ENCODE measurements at regions not wholly inside any gene's neighbourhood (a gene's known extent, or its start where the extent isn't known, plus 50 kb on each side); places are given as distances from the start of the nearest gene placed in this dataset.

- Mint-ChIP-seq H3K4me1 (no peaks in the 10 kb centered on the region), H3K27ac (no peak overlapping the region), H3K36me3 (no peaks in the 10 kb centered on the region), H3K27me3 (ENCODE audit: low read depth) (no peaks in the 10 kb centered on the region), H3K4me3 (no peak overlapping the region), H3K9me3 (peaks cover 4% of the 10 kb centered on the region; the same call in 1 of the 2 replicates)
- POLR2A ChIA-PET = no interaction called here
- ATAC-seq (no peak), DNase-seq (ENCODE audit: low spot score) (no peak)
- TF ChIP-seq TEAD1 (CRISPR knock-in tag; IDR thresholded peaks at IDR 0.05) (no peak), TEAD4 (CRISPR knock-in tag; IDR thresholded peaks at IDR 0.05) (no peak), CTCF (IDR thresholded peaks at IDR 0.05) (no peak), TP53 (CRISPR knock-in tag; IDR thresholded peaks at IDR 0.05) (no peak), NFYB (CRISPR knock-in tag; conservative IDR thresholded peaks at IDR 0.05; ENCODE audit: low read depth) (no peak), SMAD3 (CRISPR knock-in tag; IDR thresholded peaks at IDR 0.05; ENCODE audit: borderline replicate concordance) (no peak), ZNF425 (CRISPR knock-in tag; conservative IDR thresholded peaks at IDR 0.05) (no peak), ZNF317 (CRISPR knock-in tag; IDR thresholded peaks at IDR 0.05; ENCODE audit: borderline replicate concordance, low read depth) (no peak)
- CTCF ChIA-PET = no interaction called here
Measured at GRCh38 chr5:8701251-8701650, 832.3 kb downstream of the MTRR start.

- TF ChIP-seq ZNF416 (CRISPR knock-in tag; IDR thresholded peaks at IDR 0.05) (no peak), E2F4 (CRISPR knock-in tag; IDR thresholded peaks at IDR 0.05; ENCODE audit: borderline replicate concordance, low read depth) (no peak), TP53 (CRISPR knock-in tag; IDR thresholded peaks at IDR 0.05) (no peak), ZNF317 (CRISPR knock-in tag; IDR thresholded peaks at IDR 0.05; ENCODE audit: borderline replicate concordance, low read depth) (no peak), STAT6 (CRISPR knock-in tag; conservative IDR thresholded peaks at IDR 0.05; ENCODE audit: low read depth) (no peak), NFYB (CRISPR knock-in tag; conservative IDR thresholded peaks at IDR 0.05; ENCODE audit: low read depth) (no peak), ZNF671 (CRISPR knock-in tag; IDR thresholded peaks at IDR 0.05) (no peak), FOXP1 (CRISPR knock-in tag; IDR thresholded peaks at IDR 0.05; ENCODE audit: borderline replicate concordance) (no peak)
- Mint-ChIP-seq H3K36me3 (no peaks in the 10 kb centered on the region), H3K27me3 (ENCODE audit: low read depth) (no peaks in the 10 kb centered on the region), H3K4me3 (no peak overlapping the region), H3K4me1 (no peaks in the 10 kb centered on the region), H3K27ac (no peak overlapping the region), H3K9me3 (peaks cover 21% of the 10 kb centered on the region)
- CTCF ChIA-PET = interaction anchor here (1.4 kb wide), 1 partner anchor 197 kb away, joined by 3 read pairs; no protein-coding TSS in a partner anchor
- no peak for DNase-seq (ENCODE audit: low spot score)
- no peak for ATAC-seq
- POLR2A ChIA-PET = no interaction called here
Measured at GRCh38 chr5:8710426-8710930, 835.4 kb downstream of the SEMA5A start.

GRCh38 chr5:8714198-8714597 lies 831.7 kb downstream of the SEMA5A start:
- H3K4me1 Mint-ChIP-seq = no peaks in the 10 kb centered on the region
- no peak overlapping the region for H3K4me3 Mint-ChIP-seq
- H3K36me3 Mint-ChIP-seq = no peaks in the 10 kb centered on the region
- CTCF ChIA-PET = no interaction called here
- no peak for ATAC-seq
- H3K27me3 Mint-ChIP-seq (ENCODE audit: low read depth) = no peaks in the 10 kb centered on the region
- H3K9me3 Mint-ChIP-seq = peaks cover 10% of the 10 kb centered on the region
- TF ChIP-seq ZNF121 (CRISPR knock-in tag; IDR thresholded peaks at IDR 0.05) (no peak), ATF1 (CRISPR knock-in tag; IDR thresholded peaks at IDR 0.05) (no peak), AFF4 (CRISPR knock-in tag; IDR thresholded peaks at IDR 0.05; ENCODE audit: borderline replicate concordance) (no peak), FOXP1 (CRISPR knock-in tag; IDR thresholded peaks at IDR 0.05; ENCODE audit: borderline replicate concordance) (no peak), TEAD4 (CRISPR knock-in tag; IDR thresholded peaks at IDR 0.05) (no peak), HMGXB4 (CRISPR knock-in tag; IDR thresholded peaks at IDR 0.05) (no peak)
- POLR2A ChIA-PET = no interaction called here
- no peak overlapping the region for H3K27ac Mint-ChIP-seq
- DNase-seq (ENCODE audit: low spot score) = no peak
